Loucy (cell line): ENCODE measurements at regions not wholly inside any gene's neighbourhood (a gene's known extent, or its start where the extent isn't known, plus 50 kb on each side); places are given as distances from the start of the nearest gene placed in this dataset.

Source experiments
- EZH2phosphoT487 ChIP-seq: fragments of 200-600 bp; IDR thresholded peaks from 2 replicates; pipeline ENCODE4 v1.6.1; 2018; ENCODE audit warnings: antibody characterized with exemption, mild to moderate bottlenecking, moderate library complexity, borderline replicate concordance
- TF ChIP-seq, protein P1 (sequence below): fragments of 200-600 bp; sonication (generic); conservative IDR thresholded peaks from 2 replicates; pipeline ENCODE4 v1.5.1; 2014; ENCODE audit warnings: mild to moderate bottlenecking, antibody characterized with exemption, low read length

- TF ChIP-seq, protein P1, sequence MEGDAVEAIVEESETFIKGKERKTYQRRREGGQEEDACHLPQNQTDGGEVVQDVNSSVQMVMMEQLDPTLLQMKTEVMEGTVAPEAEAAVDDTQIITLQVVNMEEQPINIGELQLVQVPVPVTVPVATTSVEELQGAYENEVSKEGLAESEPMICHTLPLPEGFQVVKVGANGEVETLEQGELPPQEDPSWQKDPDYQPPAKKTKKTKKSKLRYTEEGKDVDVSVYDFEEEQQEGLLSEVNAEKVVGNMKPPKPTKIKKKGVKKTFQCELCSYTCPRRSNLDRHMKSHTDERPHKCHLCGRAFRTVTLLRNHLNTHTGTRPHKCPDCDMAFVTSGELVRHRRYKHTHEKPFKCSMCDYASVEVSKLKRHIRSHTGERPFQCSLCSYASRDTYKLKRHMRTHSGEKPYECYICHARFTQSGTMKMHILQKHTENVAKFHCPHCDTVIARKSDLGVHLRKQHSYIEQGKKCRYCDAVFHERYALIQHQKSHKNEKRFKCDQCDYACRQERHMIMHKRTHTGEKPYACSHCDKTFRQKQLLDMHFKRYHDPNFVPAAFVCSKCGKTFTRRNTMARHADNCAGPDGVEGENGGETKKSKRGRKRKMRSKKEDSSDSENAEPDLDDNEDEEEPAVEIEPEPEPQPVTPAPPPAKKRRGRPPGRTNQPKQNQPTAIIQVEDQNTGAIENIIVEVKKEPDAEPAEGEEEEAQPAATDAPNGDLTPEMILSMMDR, result no peak
- TF ChIP-seq EZH2phosphoT487, result no peak
These were observed 251.7 kb downstream of the PTTG2 start for GRCh38 chr4:38211885-38212284.
